Amygdala (tissue), 56 donors: ENCODE measurements at regions not wholly inside any gene's neighbourhood (a gene's known extent, or its start where the extent isn't known, plus 50 kb on each side); places are given as distances from the start of the nearest gene placed in this dataset.
A peak's percentile ranks its signal among the peaks of the same experiment; 100 is the strongest.

ENCODE experiments used
- DNase-seq, 56 donors: peaks; one replicate each; lab custom pipeline; 2025; lab: John Stamatoyannopoulos, UW

DNA sequence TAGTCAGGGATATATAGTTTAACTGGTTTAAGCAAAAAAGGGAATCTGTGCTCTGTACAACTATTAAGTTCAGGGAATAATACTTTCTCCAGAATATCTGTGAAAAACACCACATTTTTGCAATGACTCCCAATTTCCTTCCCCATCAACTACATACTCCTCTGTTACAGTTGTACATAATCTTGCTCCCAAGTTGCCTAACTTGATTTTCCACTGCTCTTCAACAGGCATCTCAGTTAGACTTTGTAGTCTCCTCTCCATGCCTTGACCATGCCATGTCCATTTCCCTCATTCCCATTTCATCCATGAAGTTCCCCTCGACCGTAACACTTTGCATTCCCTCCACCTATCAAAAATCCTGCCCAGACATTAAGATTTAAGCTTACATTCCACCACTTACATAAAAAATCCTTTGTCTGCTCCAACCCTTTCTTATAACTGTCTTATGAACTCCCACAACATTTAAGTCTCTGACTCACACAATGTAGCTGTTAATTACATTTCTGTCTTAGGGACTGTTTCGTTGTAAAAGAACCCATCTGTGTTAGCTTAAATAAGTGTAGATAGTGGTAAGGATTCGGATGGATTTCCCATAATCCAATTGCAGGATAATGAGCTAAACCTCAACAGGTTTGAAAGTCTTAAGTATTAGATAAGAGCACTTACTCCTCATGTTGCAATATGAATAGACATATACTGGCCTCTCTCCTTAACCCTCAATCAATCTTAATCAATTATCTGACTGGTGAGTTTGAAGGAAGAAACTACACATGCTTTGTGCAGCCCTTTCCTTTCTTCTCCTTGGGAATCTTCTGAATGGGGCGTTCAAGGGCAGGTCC lies 156.5 kb downstream of the PAWR start:
- no peak for DNase-seq

- no peak for DNase-seq
These were observed 157.9 kb downstream of the PAWR start for GRCh38 chr12:79532907-79533288.

DNA sequence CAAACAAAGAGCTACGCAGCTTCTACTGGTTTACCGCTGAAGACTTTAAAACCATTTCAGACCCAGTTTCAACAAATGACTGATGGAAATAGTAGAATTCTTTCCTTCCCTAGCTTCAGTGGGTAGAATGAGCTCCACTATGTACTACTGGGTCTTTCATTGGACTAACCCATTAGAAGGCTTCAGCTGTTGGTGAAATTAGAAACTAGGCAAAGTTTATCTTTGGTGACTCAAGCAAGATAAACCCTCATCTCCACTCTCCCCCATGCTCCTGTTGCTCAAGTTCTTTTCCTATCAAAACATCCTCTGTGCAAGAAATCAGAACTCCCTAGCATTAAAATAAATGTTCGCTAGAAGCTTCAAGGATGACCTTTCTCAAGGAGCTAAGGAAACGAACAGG lies 159.2 kb downstream of the PAWR start:
- DNase-seq, result no peak

- DNase-seq, result no peak
These were observed 163.3 kb downstream of the PAWR start for GRCh38 chr12:79527473-79527872.

DNA sequence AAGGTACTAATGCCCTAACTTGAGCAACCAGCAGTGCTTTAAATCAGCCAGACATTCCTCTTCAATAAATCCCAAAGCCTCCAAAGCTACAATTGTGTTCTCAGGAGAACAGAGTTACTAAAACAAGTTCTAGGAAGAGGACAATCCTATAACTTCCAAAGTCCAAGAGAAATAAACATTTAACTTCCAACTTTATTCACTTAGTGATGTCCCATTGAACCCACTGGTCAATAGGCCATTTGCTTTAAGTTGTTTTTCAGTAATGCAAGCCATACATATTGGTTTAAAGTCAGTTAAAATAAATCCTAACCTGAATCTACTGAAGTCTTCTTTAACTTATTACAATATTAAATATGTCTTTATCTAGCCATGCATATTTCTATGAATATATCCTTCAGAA lies 165.4 kb downstream of the PAWR start:
- DNase-seq, result no peak

DNA sequence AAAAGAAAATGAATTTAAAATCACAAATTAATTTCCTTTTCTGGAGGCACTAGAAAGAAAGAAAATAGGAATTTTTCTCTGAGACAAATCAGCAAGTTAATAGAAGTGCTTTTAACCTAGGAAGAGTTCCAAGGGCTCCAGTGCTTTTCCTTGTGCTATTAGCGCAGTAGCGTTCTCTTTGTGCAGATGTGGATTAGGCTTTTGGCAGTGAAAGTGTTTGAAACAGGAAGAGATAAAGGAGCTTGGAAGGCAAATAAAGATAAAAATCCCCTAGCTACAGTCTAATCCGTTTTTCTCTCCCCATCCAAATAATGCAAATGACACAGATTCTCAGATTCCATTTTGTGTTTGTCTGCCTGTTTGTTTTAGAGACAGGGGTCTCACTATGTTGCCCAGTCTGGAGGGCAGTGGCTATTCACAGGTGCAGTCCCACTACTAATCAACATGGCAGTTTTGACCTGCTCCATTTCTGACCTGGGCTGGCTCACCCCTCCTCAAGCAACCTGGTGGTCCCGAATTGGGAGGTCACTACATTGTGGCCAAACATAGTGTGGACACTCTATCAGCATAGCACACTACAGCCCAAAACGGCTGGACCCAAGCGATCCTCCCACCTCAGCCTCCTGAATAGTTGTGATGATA lies 166.1 kb downstream of the PAWR start:
- DNase-seq, result no peak

GRCh38 chr12:79522989-79523386 lies 167.8 kb downstream of the PAWR start:
- DNase-seq, result no peak

DNA sequence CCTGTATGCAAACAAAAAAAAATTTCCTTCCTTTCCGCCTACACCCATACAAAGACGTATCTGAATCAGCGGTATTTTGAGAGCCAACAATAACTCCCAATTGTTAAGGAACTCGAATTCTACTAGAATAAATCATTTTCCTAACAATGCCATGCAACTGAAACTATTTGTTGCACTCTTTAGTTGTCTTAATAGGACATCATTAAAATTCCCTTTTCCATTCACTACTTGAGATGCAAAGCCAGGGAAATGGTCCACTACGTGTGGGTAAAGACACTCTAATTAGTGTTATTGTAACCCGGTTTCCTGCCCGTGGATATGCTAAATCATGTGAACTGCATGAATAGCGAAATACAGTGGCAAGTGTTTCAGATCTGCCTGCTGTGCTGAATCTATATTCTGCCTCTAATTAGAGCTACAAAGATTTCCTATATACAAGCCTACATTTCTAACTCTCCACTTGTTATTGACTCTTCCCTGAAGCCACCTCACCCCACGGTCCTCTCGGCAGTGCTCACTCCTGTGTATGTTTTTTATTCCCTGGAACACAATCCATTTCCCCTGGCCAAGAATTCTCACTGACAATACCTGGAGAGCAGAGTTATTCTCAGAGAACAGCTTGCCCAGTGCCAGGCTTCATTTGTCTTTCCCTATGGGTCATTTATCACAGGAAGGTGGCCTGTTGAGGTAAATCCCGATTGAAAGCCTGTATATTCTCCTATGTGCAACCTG lies 168.3 kb downstream of the PAWR start:
- peak in 1 of 56 donors; percentile 17 for DNase-seq

DNA sequence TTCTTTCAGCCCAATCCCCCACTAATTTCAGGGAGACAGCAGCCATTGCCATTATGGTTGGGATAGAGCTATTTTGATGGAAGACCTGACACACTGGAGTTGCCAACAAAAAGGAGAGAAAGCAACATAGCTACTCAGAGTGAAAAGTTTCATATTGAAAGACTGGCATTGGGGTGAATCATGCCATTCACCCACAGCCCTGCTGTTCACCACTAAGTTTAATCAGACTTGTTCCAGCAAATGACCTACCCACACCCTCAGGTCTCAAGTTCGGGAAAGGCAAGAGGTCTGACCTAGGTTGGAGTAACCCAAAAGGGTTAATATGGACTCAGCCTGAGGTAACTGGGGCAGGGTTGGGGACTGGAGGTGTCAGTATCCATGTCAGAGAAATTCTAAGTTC lies 169.2 kb downstream of the PAWR start:
- no peak for DNase-seq

DNA sequence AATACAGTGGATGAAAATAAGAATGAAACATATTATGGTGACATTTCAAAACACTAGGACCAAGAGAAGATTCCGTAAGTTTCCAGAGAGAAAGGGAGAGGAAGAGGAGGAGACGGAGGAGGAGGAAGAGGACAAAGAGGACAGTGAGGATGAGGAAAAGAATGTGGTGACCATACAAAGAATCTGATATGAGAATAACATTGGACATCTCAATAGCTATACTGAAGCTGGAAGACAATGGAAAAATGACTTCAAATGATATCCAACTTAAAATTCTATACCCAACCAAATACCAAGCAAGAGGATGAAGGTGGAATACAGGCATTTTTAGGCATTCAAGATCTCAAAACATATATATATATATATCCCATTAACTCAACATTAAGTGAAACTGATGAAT lies 173.4 kb downstream of the PAWR start:
- DNase-seq, result no peak

- no peak for DNase-seq
These were observed 175.2 kb downstream of the PAWR start for GRCh38 chr12:79515530-79515935.

DNA sequence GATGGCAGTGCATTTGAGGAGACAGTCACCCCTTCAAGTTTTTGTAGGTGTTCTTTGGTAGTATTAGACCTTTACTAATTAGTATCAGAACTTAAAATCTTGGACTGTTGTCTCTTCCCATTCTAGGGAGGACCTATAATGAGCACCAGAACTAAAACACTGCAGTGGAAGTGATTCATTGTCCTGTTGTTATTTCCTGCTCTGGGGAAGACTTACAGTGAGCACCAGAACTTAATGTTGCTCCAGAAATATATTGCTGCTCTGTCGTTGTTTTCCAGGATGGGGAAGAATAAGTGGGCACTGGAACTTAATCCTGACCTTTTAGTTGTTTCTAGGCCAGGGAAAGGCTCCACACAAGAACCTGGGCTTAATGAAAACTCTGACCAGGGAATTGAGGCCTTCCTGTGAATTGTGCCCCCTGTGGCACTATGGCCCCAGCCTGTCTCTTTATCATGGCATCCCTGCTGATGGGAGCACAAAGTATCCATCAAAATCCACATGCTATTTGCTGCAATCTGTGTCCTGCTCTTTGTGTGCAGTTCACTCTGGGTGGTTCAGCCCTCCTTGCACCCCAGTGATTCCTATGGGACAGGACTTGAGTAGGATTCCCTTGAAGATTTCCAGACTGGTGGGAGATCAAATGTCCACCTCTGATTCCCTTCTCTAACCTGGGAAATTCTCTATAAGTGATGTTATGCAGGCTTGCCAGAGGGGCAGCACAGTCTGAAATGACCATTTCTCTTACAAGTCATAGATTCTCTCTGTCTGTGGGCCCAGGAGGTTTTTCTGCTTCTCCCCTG lies 175.8 kb downstream of the PAWR start:
- DNase-seq, result no peak

DNA sequence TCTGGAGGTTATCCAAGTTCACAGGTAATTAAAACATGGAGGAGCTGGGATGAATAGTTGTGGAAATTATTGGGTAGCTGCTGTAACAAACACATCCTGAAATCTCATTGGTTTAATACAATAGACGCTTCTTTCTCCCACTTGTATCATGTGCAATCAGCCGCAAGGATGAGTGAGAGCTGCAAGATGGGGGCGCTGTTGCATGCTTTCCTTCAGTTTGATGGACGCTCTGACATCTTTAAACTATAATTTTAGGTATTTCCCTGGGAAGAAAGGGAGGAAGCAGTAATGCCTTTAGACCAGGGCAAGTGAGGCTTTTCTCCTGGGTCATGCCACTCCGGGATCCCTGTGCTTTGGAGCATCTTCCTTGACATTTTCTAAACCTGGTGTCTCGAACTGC lies 178.7 kb downstream of the PAWR start:
- no peak for DNase-seq

DNA sequence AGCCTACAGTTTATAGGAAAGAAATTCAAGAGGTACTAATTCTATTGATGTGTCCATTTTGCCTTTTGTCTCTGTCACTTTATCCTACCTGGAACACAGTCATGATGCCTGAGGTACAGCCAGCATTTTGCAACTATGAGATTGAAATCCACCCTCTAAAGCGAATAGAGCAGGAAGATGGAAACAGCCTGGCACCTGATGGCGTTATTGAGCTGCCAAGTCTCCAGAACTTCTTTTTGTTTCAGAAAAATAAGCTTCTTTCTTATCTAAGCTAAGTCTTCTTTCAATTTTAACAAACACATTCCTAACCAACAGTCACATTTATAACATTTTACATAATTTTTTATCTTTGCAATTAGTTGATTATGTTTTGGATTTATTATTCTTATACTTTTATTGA lies 182.1 kb downstream of the PAWR start:
- no peak for DNase-seq
